ENCODE measurements at regions not wholly inside any gene's neighbourhood (a gene's known extent, or its start where the extent isn't known, plus 50 kb on each side); places are given as distances from the start of the nearest gene placed in this dataset.

- TF ChIP-seq POLR2A (IDR thresholded peaks at IDR 0.05) (no peak), CTCF (IDR thresholded peaks at IDR 0.05) (no peak), POLR2AphosphoS5 (IDR thresholded peaks at IDR 0.05) (no peak)
These were observed 668.6 kb downstream of the SORCS1 start for GRCh38 chr10:106495931-106496330.
